Neural crest cell (in vitro differentiated cells): ENCODE measurements at regions not wholly inside any gene's neighbourhood (a gene's known extent, or its start where the extent isn't known, plus 50 kb on each side); places are given as distances from the start of the nearest gene placed in this dataset.

Experiments
- DNase-seq: peaks from one replicate; pipeline ENCODE4 v3.0.0; 2021; ENCODE audit warnings: low read depth, mixed read lengths, low spot score
- H3K27ac Mint-ChIP-seq: one replicate; pipeline ENCODE4 v1.8.0; 2021; ENCODE audit warnings: mild to moderate bottlenecking, mixed read lengths; ENCODE audit not compliant: unreplicated experiment
- H3K27me3 Mint-ChIP-seq: 2 replicates; pipeline ENCODE4 v1.8.0; 2021; ENCODE audit warnings: low read depth, mild to moderate bottlenecking, mixed read lengths
- H3K36me3 Mint-ChIP-seq: 2 replicates; pipeline ENCODE4 v1.8.0; 2021; ENCODE audit warnings: low read depth, mild to moderate bottlenecking, mixed read lengths
- H3K4me1 Mint-ChIP-seq: 2 replicates; pipeline ENCODE4 v1.8.0; 2021; ENCODE audit warnings: mixed read lengths
- H3K4me3 Mint-ChIP-seq: one replicate; pipeline ENCODE4 v1.8.0; 2021; ENCODE audit warnings: mild to moderate bottlenecking, mixed read lengths
- H3K9me3 Mint-ChIP-seq: 2 replicates; pipeline ENCODE4 v1.8.0; 2021; ENCODE audit warnings: mixed read lengths
- TF ChIP-seq, protein P1 (sequence below): fragments of 200-600 bp; sonication (generic); conservative IDR thresholded peaks from 2 replicates; pipeline ENCODE4 v1.5.0; 2021; ENCODE audit warnings: antibody characterized with exemption, mild to moderate bottlenecking

- DNase-seq: no peak
- Mint-ChIP-seq H3K27me3 (no peaks in the 10 kb centered on the region), H3K36me3 (no peaks in the 10 kb centered on the region), H3K4me3 (no peak overlapping the region), H3K4me1 (peaks cover 18% of the 10 kb centered on the region), H3K27ac (no peak overlapping the region), H3K9me3 (no peaks in the 10 kb centered on the region)
- TF ChIP-seq, protein P1, sequence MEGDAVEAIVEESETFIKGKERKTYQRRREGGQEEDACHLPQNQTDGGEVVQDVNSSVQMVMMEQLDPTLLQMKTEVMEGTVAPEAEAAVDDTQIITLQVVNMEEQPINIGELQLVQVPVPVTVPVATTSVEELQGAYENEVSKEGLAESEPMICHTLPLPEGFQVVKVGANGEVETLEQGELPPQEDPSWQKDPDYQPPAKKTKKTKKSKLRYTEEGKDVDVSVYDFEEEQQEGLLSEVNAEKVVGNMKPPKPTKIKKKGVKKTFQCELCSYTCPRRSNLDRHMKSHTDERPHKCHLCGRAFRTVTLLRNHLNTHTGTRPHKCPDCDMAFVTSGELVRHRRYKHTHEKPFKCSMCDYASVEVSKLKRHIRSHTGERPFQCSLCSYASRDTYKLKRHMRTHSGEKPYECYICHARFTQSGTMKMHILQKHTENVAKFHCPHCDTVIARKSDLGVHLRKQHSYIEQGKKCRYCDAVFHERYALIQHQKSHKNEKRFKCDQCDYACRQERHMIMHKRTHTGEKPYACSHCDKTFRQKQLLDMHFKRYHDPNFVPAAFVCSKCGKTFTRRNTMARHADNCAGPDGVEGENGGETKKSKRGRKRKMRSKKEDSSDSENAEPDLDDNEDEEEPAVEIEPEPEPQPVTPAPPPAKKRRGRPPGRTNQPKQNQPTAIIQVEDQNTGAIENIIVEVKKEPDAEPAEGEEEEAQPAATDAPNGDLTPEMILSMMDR: no peak
These were observed 142.6 kb upstream of the GPC1 start for GRCh38 chr2:240292619-240293525.

DNA sequence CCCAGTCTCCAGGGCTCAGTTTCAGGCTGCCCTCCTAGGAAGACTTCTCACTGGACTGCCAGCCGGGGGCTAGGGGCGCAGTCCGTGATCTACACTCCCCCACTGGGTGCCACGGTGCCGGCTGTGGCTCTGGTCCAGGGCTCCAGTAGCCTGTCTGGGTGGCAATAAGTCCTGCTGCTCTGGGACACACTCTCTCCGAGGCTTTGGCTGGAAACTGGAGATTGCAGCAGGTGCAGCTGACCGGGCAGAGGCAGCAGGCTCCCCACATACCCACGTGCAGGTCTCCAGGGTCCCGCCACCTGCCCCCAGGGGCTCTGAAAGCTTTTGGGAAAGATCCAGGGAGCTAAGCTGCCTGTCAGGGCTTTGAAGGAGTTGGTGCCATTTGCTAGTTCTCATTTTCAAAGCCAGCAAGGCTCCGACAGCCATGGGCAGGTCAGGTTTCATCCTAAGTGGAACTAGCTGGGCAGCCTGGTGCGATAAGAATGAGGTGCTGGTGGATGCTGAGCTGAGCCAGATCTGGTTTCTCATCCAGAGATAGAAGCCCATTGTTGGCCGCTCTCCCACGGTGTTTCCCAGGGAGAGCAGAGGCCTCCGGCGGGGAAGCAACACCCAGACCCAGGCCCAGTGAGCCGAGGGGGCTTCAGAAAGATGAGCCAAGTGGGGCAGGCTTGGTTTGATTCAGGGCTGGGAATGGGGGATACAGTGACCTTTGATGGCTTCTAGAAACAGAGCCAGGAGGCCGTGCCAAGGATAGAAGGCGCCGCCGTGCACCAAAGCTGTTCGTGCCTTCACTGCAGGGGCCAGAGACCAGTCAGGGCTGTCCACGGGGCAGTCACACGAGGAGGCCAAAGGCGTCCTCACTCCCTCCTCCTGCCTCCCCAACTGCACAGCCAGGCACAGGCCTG is 141.7 kb upstream of the GPC1 start:
- no peak overlapping the region for H3K27ac Mint-ChIP-seq
- H3K4me3 Mint-ChIP-seq: no peak overlapping the region
- TF ChIP-seq, protein P1: no peak
- no peaks in the 10 kb centered on the region for H3K36me3 Mint-ChIP-seq
- peaks cover 22% of the 10 kb centered on the region for H3K4me1 Mint-ChIP-seq
- no peak for DNase-seq
- H3K27me3 Mint-ChIP-seq: no peaks in the 10 kb centered on the region
- no peaks in the 10 kb centered on the region for H3K9me3 Mint-ChIP-seq

GRCh38 chr2:240294514-240294913 is 140.9 kb upstream of the GPC1 start:
- Mint-ChIP-seq H3K27ac (no peak overlapping the region), H3K9me3 (no peaks in the 10 kb centered on the region), H3K27me3 (no peaks in the 10 kb centered on the region), H3K4me1 (peaks cover 22% of the 10 kb centered on the region), H3K4me3 (no peak overlapping the region), H3K36me3 (no peaks in the 10 kb centered on the region)
- TF ChIP-seq, protein P1: no peak
- no peak for DNase-seq

DNA sequence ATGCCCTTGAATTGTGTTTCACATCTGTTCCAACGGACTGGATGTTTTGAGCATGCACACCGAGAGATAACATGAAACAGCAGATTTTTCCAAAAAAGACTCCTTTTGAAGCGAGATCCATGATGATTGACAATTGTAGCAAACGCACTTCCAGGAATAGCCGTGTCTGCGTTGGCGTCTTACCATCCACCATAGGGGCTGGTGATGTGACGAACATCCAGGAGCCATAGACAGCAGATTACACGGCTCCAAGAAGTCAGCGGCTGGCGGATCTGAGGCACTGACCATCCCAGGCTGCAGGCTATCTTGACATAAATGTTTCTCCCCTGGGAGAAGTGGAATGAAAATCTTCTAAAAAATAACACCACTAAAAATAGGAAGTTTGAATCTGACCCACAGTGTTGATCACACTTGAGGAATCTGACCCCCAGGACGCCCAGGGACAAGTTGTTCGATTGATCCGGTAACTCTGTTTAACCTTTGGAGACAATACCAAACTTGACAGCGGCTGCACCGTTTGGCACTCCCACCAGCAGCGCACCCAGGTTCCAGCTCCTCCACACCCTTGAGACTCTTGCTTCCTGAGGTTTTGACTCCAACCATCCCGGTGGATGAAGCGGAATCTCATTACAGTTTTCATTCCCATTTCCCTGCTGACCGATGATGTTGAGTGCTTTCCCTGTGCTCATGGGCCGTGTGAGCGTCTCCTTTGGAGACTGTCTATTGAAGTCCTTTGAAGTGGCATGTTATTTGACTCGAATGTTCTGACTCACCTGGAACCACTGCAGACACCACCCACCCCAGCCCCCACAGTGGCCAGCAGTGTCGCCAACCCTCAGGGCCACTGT is 140.0 kb upstream of the GPC1 start:
- TF ChIP-seq, protein P1: no peak
- Mint-ChIP-seq H3K27ac (no peak overlapping the region), H3K4me3 (no peak overlapping the region), H3K27me3 (no peaks in the 10 kb centered on the region), H3K36me3 (no peaks in the 10 kb centered on the region), H3K9me3 (no peaks in the 10 kb centered on the region), H3K4me1 (peaks cover 26% of the 10 kb centered on the region)
- no peak for DNase-seq

DNA sequence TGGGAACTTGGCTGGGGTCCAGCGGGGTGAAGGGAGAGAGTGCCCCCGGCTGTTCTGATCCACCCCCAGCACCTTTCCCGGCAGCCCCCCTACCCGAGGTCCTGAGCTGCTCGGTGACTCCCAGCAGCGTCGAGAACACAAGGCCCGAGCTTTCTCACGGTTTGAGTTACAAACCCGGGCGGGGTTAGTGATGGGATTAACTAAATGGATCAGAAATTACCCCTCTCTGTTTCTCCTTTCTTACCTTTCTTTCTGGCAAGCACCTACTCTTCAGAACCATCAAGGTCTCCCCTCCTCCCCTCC is 139.4 kb upstream of the GPC1 start:
- H3K4me1 Mint-ChIP-seq: peaks cover 26% of the 10 kb centered on the region
- TF ChIP-seq, protein P1: no peak
- no peak overlapping the region for H3K4me3 Mint-ChIP-seq
- no peak overlapping the region for H3K27ac Mint-ChIP-seq
- H3K27me3 Mint-ChIP-seq: no peaks in the 10 kb centered on the region
- no peak for DNase-seq
- H3K9me3 Mint-ChIP-seq: no peaks in the 10 kb centered on the region
- H3K36me3 Mint-ChIP-seq: no peaks in the 10 kb centered on the region
